ENCODE measurements at regions not wholly inside any gene's neighbourhood (a gene's known extent, or its start where the extent isn't known, plus 50 kb on each side); places are given as distances from the start of the nearest gene placed in this dataset.

DNA sequence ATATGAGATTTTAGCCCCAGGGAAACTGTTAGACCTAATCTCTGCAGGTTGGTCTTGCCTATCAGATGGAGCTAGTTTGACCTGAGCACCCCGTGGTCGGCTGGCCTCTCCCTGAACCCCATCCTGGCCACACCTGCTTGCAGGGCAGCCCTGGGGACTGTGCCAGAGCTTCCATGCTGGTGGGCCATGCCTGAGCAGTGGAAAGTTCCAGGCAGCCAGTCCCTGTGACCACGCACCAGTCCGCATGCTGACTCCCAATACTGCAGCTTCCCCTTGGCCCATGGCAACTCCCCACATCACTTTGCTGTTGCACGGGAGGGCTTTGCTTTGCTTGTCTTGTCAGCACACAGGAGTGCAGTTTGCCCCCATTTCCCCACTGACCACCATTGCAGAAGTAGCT is 427.8 kb upstream of the SEMA3D start:
- ChIA-PET CTCF (no interaction called here), POLR2A (no interaction called here)
- Histone ChIP-seq H3K4me1 (ENCODE audit: control insufficient read depth in 2 of 2, insufficient read depth in 2 of 2, low read length in 2 of 2) (no peaks in the 10 kb centered on the region), H3K4me3 (ENCODE audit: control extremely low read depth in 1 of 5, extremely low read depth in 1 of 5, insufficient read depth in 1 of 5, low read depth in 2 of 5, low read length in 4 of 5) (no peak overlapping the region), H3K79me2 (ENCODE audit: control insufficient read depth, insufficient read depth, low read length) (no peaks in the 10 kb centered on the region), H2AFZ (ENCODE audit: insufficient read depth, low read depth, low read length, poor library complexity, severe bottlenecking) (no peak overlapping the region), H3K9ac (ENCODE audit: low read length) (no peak overlapping the region), H4K20me1 (ENCODE audit: control insufficient read depth, insufficient read depth, low read length, poor library complexity, severe bottlenecking) (no peaks in the 10 kb centered on the region), H3K36me3 (replicated peaks in 1 of 2; ENCODE audit: control extremely low read depth in 1 of 2, control insufficient read depth in 1 of 2, extremely low read depth in 1 of 2, insufficient read depth in 2 of 2, low read length in 1 of 2) (no peaks in the 10 kb centered on the region), H3K27ac (ENCODE audit: low read length in 2 of 2) (no peak overlapping the region), H3K9me3 (ENCODE audit: control extremely low read depth in 1 of 3, control insufficient read depth in 2 of 3, insufficient read depth in 1 of 3, low read length in 2 of 3) (peaks cover 0 to 7% (median 0%) of the 10 kb centered on the region in 3 donors), H3K27me3 (replicated peaks in 1 of 4; ENCODE audit: control extremely low read depth in 1 of 4, control insufficient read depth in 3 of 4, insufficient read depth in 4 of 4, low read length in 3 of 4) (no peaks in the 10 kb centered on the region), H3K4me2 (replicated peaks; ENCODE audit: low read depth, low read length, poor library complexity, severe bottlenecking) (no peak overlapping the region)
- intact Hi-C loops (cut with micrococcal nuclease): no loop called here
- no peak overlapping the region for H3K27ac Mint-ChIP-seq
- H3K9me3 Mint-ChIP-seq (ENCODE audit: insufficient read depth): no peaks in the 10 kb centered on the region
- no peak overlapping the region for H3K4me3 Mint-ChIP-seq
- H3K27me3 Mint-ChIP-seq: no peaks in the 10 kb centered on the region
- no peak for ATAC-seq (ENCODE audit: low read depth)
- TF ChIP-seq, protein P1, sequence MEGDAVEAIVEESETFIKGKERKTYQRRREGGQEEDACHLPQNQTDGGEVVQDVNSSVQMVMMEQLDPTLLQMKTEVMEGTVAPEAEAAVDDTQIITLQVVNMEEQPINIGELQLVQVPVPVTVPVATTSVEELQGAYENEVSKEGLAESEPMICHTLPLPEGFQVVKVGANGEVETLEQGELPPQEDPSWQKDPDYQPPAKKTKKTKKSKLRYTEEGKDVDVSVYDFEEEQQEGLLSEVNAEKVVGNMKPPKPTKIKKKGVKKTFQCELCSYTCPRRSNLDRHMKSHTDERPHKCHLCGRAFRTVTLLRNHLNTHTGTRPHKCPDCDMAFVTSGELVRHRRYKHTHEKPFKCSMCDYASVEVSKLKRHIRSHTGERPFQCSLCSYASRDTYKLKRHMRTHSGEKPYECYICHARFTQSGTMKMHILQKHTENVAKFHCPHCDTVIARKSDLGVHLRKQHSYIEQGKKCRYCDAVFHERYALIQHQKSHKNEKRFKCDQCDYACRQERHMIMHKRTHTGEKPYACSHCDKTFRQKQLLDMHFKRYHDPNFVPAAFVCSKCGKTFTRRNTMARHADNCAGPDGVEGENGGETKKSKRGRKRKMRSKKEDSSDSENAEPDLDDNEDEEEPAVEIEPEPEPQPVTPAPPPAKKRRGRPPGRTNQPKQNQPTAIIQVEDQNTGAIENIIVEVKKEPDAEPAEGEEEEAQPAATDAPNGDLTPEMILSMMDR (IDR thresholded peaks at IDR 0.05): no peak
- TF ChIP-seq EZH2 (IDR thresholded peaks at IDR 0.05; ENCODE audit: borderline replicate concordance, insufficient read depth, low read depth, low read length, poor library complexity, severe bottlenecking): no peak
- WGBS (ENCODE audit: insufficient coverage): 94% methylated on average over 5 of the region's 5 CpGs
- DNase-seq: no peak
- H3K4me1 Mint-ChIP-seq: no peaks in the 10 kb centered on the region

DNA sequence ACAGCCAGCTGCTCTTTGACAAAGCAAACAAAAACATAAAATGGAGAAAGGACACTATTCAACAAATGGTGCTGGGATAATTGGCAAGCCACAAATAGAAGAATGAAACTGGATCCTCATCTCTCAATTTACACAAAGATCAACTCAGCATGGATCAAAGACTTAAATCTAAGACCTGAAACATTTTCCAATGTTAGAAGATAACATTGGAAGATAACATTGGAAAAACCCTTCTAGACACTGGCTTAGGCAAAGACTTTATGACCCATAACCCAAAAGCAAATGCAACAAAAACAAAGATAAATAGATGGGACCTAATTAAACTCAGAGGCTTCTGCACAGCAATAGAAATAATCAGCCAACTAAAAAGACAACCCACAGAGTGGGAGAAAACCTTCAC is 425.7 kb upstream of the SEMA3D start:
- intact Hi-C loops (cut with micrococcal nuclease): no loop called here
- Histone ChIP-seq H3K36me3 (replicated peaks in 1 of 2; ENCODE audit: control extremely low read depth in 1 of 2, control insufficient read depth in 1 of 2, extremely low read depth in 1 of 2, insufficient read depth in 2 of 2, low read length in 1 of 2) (no peaks in the 10 kb centered on the region), H3K4me3 (ENCODE audit: control extremely low read depth in 1 of 5, extremely low read depth in 1 of 5, insufficient read depth in 1 of 5, low read depth in 2 of 5, low read length in 4 of 5) (no peak overlapping the region), H2AFZ (ENCODE audit: insufficient read depth, low read depth, low read length, poor library complexity, severe bottlenecking) (no peak overlapping the region), H3K4me1 (ENCODE audit: control insufficient read depth in 2 of 2, insufficient read depth in 2 of 2, low read length in 2 of 2) (no peaks in the 10 kb centered on the region), H3K9me3 (ENCODE audit: control extremely low read depth in 1 of 3, control insufficient read depth in 2 of 3, insufficient read depth in 1 of 3, low read length in 2 of 3) (peaks cover 0 to 7% (median 0%) of the 10 kb centered on the region in 3 donors), H3K4me2 (replicated peaks; ENCODE audit: low read depth, low read length, poor library complexity, severe bottlenecking) (no peak overlapping the region), H3K27me3 (replicated peaks in 1 of 4; ENCODE audit: control extremely low read depth in 1 of 4, control insufficient read depth in 3 of 4, insufficient read depth in 4 of 4, low read length in 3 of 4) (no peaks in the 10 kb centered on the region), H3K9ac (ENCODE audit: low read length) (no peak overlapping the region), H4K20me1 (ENCODE audit: control insufficient read depth, insufficient read depth, low read length, poor library complexity, severe bottlenecking) (no peaks in the 10 kb centered on the region), H3K27ac (ENCODE audit: low read length in 2 of 2) (no peak overlapping the region), H3K79me2 (ENCODE audit: control insufficient read depth, insufficient read depth, low read length) (no peaks in the 10 kb centered on the region)
- TF ChIP-seq, protein P1 (IDR thresholded peaks at IDR 0.05): no peak
- TF ChIP-seq EZH2 (IDR thresholded peaks at IDR 0.05; ENCODE audit: borderline replicate concordance, insufficient read depth, low read depth, low read length, poor library complexity, severe bottlenecking): no peak
- no peaks in the 10 kb centered on the region for H3K27me3 Mint-ChIP-seq
- ATAC-seq (ENCODE audit: low read depth) (no peak), DNase-seq (no peak)
- no peaks in the 10 kb centered on the region for H3K9me3 Mint-ChIP-seq (ENCODE audit: insufficient read depth)
- CTCF ChIA-PET: no interaction called here
- no peaks in the 10 kb centered on the region for H3K4me1 Mint-ChIP-seq
- no peak overlapping the region for H3K4me3 Mint-ChIP-seq
- H3K27ac Mint-ChIP-seq: no peak overlapping the region
- POLR2A ChIA-PET: no interaction called here
